ENCODE measurements at regions not wholly inside any gene's neighbourhood (a gene's known extent, or its start where the extent isn't known, plus 50 kb on each side); places are given as distances from the start of the nearest gene placed in this dataset.

- Histone ChIP-seq H3K4me1 (ENCODE audit: control insufficient read depth, insufficient read depth, low read length) (no peaks in the 10 kb centered on the region), H3K36me3 (ENCODE audit: control insufficient read depth, insufficient read depth, low read length) (no peaks in the 10 kb centered on the region), H3K27ac (ENCODE audit: low read length) (no peak overlapping the region), H3K27me3 (ENCODE audit: control insufficient read depth, insufficient read depth, low read length) (no peaks in the 10 kb centered on the region), H3K9me3 (ENCODE audit: control insufficient read depth, insufficient read depth, low read length) (no peaks in the 10 kb centered on the region), H3K4me3 (ENCODE audit: low read length) (no peak overlapping the region)
- Mint-ChIP-seq H3K27me3 (ENCODE audit: low read depth in 2 of 2) (peaks cover 13 to 14% of the 10 kb centered on the region in 2 donors), H3K36me3 (no peaks in the 10 kb centered on the region), H3K27ac (no peak overlapping the region), H3K4me3 (no peak overlapping the region), H3K4me1 (peaks cover 0 to 7% of the 10 kb centered on the region in 2 donors), H3K9me3 (no peaks in the 10 kb centered on the region)
- DNase-seq (no peak), ATAC-seq (no peak)
- TF ChIP-seq, protein P1, sequence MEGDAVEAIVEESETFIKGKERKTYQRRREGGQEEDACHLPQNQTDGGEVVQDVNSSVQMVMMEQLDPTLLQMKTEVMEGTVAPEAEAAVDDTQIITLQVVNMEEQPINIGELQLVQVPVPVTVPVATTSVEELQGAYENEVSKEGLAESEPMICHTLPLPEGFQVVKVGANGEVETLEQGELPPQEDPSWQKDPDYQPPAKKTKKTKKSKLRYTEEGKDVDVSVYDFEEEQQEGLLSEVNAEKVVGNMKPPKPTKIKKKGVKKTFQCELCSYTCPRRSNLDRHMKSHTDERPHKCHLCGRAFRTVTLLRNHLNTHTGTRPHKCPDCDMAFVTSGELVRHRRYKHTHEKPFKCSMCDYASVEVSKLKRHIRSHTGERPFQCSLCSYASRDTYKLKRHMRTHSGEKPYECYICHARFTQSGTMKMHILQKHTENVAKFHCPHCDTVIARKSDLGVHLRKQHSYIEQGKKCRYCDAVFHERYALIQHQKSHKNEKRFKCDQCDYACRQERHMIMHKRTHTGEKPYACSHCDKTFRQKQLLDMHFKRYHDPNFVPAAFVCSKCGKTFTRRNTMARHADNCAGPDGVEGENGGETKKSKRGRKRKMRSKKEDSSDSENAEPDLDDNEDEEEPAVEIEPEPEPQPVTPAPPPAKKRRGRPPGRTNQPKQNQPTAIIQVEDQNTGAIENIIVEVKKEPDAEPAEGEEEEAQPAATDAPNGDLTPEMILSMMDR (IDR thresholded peaks at IDR 0.05), result no peak
- intact Hi-C loops (cut with micrococcal nuclease), result no loop called here
- no CpG with 5 or more reads among the region's 2 CpGs for WGBS (ENCODE audit: insufficient coverage)
These were observed 63.2 kb upstream of the SYNDIG1 start for GRCh38 chr20:24406251-24406650.

GRCh38 chr20:24405810-24406209 lies 63.6 kb upstream of the SYNDIG1 start:
- DNase-seq (no peak), ATAC-seq (no peak)
- Histone ChIP-seq H3K9me3 (ENCODE audit: control insufficient read depth, insufficient read depth, low read length) (no peaks in the 10 kb centered on the region), H3K27ac (ENCODE audit: low read length) (no peak overlapping the region), H3K27me3 (ENCODE audit: control insufficient read depth, insufficient read depth, low read length) (no peaks in the 10 kb centered on the region), H3K36me3 (ENCODE audit: control insufficient read depth, insufficient read depth, low read length) (no peaks in the 10 kb centered on the region), H3K4me1 (ENCODE audit: control insufficient read depth, insufficient read depth, low read length) (no peaks in the 10 kb centered on the region), H3K4me3 (ENCODE audit: low read length) (no peak overlapping the region)
- Mint-ChIP-seq H3K9me3 (no peaks in the 10 kb centered on the region), H3K4me1 (peaks cover 0 to 7% of the 10 kb centered on the region in 2 donors), H3K36me3 (no peaks in the 10 kb centered on the region), H3K27me3 (ENCODE audit: low read depth in 2 of 2) (peaks cover 13 to 19% of the 10 kb centered on the region in 2 donors), H3K27ac (no peak overlapping the region), H3K4me3 (no peak overlapping the region)
- 80% methylated on average over 1 of the region's 2 CpGs for whole genome bisulfite sequencing (ENCODE audit: insufficient coverage)
- intact Hi-C loops (cut with micrococcal nuclease), result no loop called here
- TF ChIP-seq, protein P1 (IDR thresholded peaks at IDR 0.05), result no peak

GRCh38 chr20:24403406-24403805 lies 66.0 kb upstream of the SYNDIG1 start:
- H3K36me3 ChIP-seq (ENCODE audit: control insufficient read depth, insufficient read depth, low read length), result no peaks in the 10 kb centered on the region
- Mint-ChIP-seq H3K36me3 (no peaks in the 10 kb centered on the region), H3K4me3 (no peak overlapping the region), H3K27ac (no peak overlapping the region), H3K9me3 (no peaks in the 10 kb centered on the region), H3K27me3 (ENCODE audit: low read depth in 2 of 2) (peaks cover 18 to 25% of the 10 kb centered on the region in 2 donors), H3K4me1 (peaks cover 0 to 7% of the 10 kb centered on the region in 2 donors)
- DNase-seq (no peak), ATAC-seq (no peak)
- no peak overlapping the region for H3K27ac ChIP-seq (ENCODE audit: low read length)
- H3K4me1 ChIP-seq (ENCODE audit: control insufficient read depth, insufficient read depth, low read length), result no peaks in the 10 kb centered on the region
- 88% methylated on average over 1 of the region's 1 CpG for WGBS (ENCODE audit: insufficient coverage)
- H3K27me3 ChIP-seq (ENCODE audit: control insufficient read depth, insufficient read depth, low read length), result no peaks in the 10 kb centered on the region
- TF ChIP-seq, protein P1 (IDR thresholded peaks at IDR 0.05), result no peak
- no peaks in the 10 kb centered on the region for H3K9me3 ChIP-seq (ENCODE audit: control insufficient read depth, insufficient read depth, low read length)
- intact Hi-C loops (cut with micrococcal nuclease), result no loop called here
- no peak overlapping the region for H3K4me3 ChIP-seq (ENCODE audit: low read length)

DNA sequence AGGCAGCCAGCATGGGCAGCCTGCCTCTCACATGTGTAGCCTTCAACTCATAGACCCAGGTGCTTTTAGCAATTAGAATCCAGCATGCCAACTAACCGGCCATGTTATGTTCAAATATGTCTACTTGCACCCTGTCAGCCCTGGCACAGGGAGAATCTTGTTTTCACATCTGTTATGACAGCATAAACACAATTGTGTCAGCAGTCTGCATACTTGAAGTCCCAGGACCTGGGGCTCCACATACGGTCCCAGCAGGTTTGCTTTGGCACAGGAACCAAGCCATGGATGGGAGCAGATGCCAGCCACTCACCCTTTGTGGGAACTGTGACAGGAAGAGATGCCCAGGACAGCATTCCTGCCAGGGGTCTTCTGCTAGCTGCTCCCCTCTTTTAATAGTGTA lies 67.2 kb upstream of the SYNDIG1 start:
- Histone ChIP-seq H3K36me3 (ENCODE audit: control insufficient read depth, insufficient read depth, low read length) (no peaks in the 10 kb centered on the region), H3K4me3 (ENCODE audit: low read length) (no peak overlapping the region), H3K9me3 (ENCODE audit: control insufficient read depth, insufficient read depth, low read length) (no peaks in the 10 kb centered on the region), H3K27me3 (ENCODE audit: control insufficient read depth, insufficient read depth, low read length) (no peaks in the 10 kb centered on the region), H3K4me1 (ENCODE audit: control insufficient read depth, insufficient read depth, low read length) (no peaks in the 10 kb centered on the region), H3K27ac (ENCODE audit: low read length) (no peak overlapping the region)
- TF ChIP-seq, protein P1 (IDR thresholded peaks at IDR 0.05), result no peak
- H3K27me3 Mint-ChIP-seq (ENCODE audit: low read depth in 2 of 2), result peaks cover 18 to 19% of the 10 kb centered on the region in 2 donors
- H3K9me3 Mint-ChIP-seq, result no peaks in the 10 kb centered on the region
- intact Hi-C loops (cut with micrococcal nuclease), result no loop called here
- no peak for ATAC-seq
- DNase-seq, result no peak
- 90% methylated on average over 2 of the region's 2 CpGs for WGBS (ENCODE audit: insufficient coverage)
- H3K36me3 Mint-ChIP-seq, result no peaks in the 10 kb centered on the region
- H3K27ac Mint-ChIP-seq, result no peak overlapping the region
- H3K4me3 Mint-ChIP-seq, result no peak overlapping the region
- H3K4me1 Mint-ChIP-seq, result peaks cover 0 to 7% of the 10 kb centered on the region in 2 donors
